ENCODE measurements at regions not wholly inside any gene's neighbourhood (a gene's known extent, or its start where the extent isn't known, plus 50 kb on each side); places are given as distances from the start of the nearest gene placed in this dataset.

DNA sequence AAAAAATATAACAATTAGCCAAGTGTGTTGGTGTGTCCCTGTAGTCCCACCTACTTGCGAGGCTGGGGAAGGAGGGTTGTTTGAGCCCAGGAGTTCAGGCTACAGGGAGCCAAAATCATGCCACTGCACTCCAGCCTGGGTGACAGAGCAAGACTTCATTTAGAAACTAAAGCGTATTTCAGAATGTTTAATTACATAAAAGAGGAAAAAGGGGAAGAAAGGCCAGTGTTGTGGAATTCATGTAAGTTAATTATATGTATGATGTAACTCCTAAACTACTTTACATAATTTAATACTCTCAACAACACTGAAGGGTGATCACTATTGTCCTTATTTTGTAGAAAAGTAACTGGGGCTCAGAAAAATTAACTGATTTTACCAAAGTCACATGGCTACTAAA is 67.2 kb upstream of the HOPX start:
- no peaks in the 10 kb centered on the region for H3K4me1 ChIP-seq
- ATAC-seq = no peak
- H3K4me3 ChIP-seq = no peak overlapping the region
- WGBS, 2 donors (ENCODE audit: low coverage in 1 of 2) = 75 to 88% methylated on average over 2 of the region's 2 CpGs
- TF ChIP-seq, protein P1, sequence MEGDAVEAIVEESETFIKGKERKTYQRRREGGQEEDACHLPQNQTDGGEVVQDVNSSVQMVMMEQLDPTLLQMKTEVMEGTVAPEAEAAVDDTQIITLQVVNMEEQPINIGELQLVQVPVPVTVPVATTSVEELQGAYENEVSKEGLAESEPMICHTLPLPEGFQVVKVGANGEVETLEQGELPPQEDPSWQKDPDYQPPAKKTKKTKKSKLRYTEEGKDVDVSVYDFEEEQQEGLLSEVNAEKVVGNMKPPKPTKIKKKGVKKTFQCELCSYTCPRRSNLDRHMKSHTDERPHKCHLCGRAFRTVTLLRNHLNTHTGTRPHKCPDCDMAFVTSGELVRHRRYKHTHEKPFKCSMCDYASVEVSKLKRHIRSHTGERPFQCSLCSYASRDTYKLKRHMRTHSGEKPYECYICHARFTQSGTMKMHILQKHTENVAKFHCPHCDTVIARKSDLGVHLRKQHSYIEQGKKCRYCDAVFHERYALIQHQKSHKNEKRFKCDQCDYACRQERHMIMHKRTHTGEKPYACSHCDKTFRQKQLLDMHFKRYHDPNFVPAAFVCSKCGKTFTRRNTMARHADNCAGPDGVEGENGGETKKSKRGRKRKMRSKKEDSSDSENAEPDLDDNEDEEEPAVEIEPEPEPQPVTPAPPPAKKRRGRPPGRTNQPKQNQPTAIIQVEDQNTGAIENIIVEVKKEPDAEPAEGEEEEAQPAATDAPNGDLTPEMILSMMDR (IDR thresholded peaks at IDR 0.05) = no peak
- TF ChIP-seq EP300 (IDR thresholded peaks at IDR 0.05) = no peak
- TF ChIP-seq POLR2A (IDR thresholded peaks at IDR 0.05) = no peak
- no peak for TF ChIP-seq POLR2AphosphoS5 (IDR thresholded peaks at IDR 0.05)
- H3K27ac ChIP-seq = no peak overlapping the region
- H3K27me3 ChIP-seq = no peaks in the 10 kb centered on the region
- peaks cover 0 to 5% (median 0%) of the 10 kb centered on the region in 3 donors for H3K9me3 ChIP-seq
- H3K36me3 ChIP-seq = no peaks in the 10 kb centered on the region

DNA sequence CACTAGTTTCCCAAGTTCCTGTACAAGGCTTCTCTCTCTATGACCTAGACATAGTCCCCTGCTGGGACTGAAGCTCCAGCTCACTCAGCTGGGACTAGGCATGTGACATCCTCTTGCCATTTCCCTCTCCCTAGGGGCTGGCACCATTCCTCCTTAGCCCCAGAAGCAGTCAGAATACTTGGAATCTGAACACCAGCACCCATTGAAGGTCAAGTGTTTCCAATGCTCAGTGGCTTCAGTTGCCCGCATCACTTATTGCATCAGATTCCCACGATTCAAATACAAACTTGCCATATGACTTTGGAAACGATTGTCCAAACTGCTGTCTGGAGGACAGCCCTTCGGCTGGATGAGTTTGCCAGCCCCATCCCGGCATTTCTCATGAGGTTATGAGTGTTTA is 65.5 kb upstream of the HOPX start:
- no peaks in the 10 kb centered on the region for H3K36me3 ChIP-seq
- H3K9me3 ChIP-seq = peaks cover 0 to 5% (median 0%) of the 10 kb centered on the region in 3 donors
- no peak overlapping the region for H3K27ac ChIP-seq
- ATAC-seq = no peak
- H3K4me1 ChIP-seq = no peaks in the 10 kb centered on the region
- H3K4me3 ChIP-seq = no peak overlapping the region
- whole genome bisulfite sequencing, 2 donors (ENCODE audit: low coverage in 1 of 2) = 83 to 94% methylated on average over 2 of the region's 5 CpGs
- TF ChIP-seq EP300 (IDR thresholded peaks at IDR 0.05) (no peak), POLR2AphosphoS5 (IDR thresholded peaks at IDR 0.05) (no peak), POLR2A (IDR thresholded peaks at IDR 0.05) (no peak)
- TF ChIP-seq, protein P1 (IDR thresholded peaks at IDR 0.05) = no peak
- no peaks in the 10 kb centered on the region for H3K27me3 ChIP-seq

DNA sequence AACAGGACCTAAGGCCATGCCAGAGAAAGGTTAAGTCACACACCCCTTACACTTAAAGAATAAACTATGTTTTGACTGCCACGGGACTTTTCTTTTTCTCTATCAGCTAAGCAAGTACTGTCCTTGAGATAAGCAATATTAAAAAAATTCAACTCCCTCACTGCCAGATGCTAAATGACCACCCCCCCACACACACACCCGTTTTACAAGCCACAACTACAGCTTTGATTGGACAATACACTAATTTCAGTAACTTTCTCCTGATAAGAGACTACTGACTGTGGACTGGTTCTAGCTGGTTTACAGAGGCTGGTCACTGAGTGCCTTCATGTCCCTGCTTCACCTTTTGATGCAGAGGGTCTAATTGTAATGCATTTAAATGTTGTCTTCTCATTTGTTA is 63.9 kb upstream of the HOPX start:
- H3K27ac ChIP-seq = no peak overlapping the region
- no peaks in the 10 kb centered on the region for H3K27me3 ChIP-seq
- no peak for ATAC-seq
- TF ChIP-seq POLR2A (IDR thresholded peaks at IDR 0.05) (no peak), POLR2AphosphoS5 (IDR thresholded peaks at IDR 0.05) (no peak), EP300 (IDR thresholded peaks at IDR 0.05) (no peak)
- TF ChIP-seq, protein P1 (IDR thresholded peaks at IDR 0.05) = no peak
- no peaks in the 10 kb centered on the region for H3K4me1 ChIP-seq
- no peaks in the 10 kb centered on the region for H3K36me3 ChIP-seq
- peaks cover 0 to 5% (median 0%) of the 10 kb centered on the region in 3 donors for H3K9me3 ChIP-seq
- 49 to 82% methylated on average over 2 of the region's 2 CpGs for WGBS, 2 donors (ENCODE audit: low coverage in 1 of 2)
- H3K4me3 ChIP-seq = no peak overlapping the region

DNA sequence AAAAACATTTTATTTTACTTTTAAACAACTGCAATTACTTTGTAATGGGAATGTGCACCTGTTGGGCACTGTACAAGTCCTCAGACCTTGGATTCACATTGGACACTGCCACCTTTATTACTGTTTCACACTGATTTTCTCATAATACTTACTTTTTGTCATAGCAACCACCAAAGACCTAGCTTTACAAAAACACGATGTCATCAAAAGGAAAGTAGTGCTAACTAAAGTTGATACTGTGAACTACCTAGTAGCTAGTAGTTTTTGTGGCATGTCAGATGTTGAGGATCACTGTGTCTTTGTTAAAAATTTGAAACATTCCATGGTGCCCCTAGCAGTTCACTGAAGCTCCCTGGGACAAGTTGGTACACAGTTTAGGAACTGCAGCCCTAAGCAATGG is 62.9 kb upstream of the HOPX start:
- H3K27ac ChIP-seq = no peak overlapping the region
- ATAC-seq = no peak
- WGBS, 2 donors (ENCODE audit: low coverage in 1 of 2) = 100% methylated on average over 1 of the region's 1 CpG

DNA sequence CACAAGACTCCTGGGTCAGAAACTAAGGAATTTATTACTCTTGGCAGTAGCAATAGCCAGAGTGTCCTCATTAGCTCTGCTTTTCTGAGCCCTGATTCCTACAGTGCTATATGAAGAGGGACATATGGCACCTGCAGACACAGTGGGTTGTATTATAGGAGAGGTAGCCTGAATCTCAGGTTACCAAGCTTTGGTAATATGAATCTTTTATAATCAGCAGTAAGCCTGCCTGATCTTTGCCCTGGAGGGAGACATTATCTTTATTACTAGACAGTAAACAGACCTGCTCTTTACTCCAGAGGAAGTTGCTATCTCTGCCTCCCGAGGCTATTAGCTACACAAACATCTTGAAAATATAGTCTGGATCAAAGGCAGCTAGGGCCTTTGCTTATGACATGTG is 62.5 kb upstream of the HOPX start:
- Histone ChIP-seq H3K4me1 (no peaks in the 10 kb centered on the region), H3K36me3 (no peaks in the 10 kb centered on the region), H3K27ac (no peak overlapping the region), H3K9me3 (no peaks in the 10 kb centered on the region), H3K4me3 (no peak overlapping the region), H3K27me3 (no peaks in the 10 kb centered on the region)
- ATAC-seq = no peak
- TF ChIP-seq POLR2AphosphoS5 (IDR thresholded peaks at IDR 0.05) (no peak), POLR2A (IDR thresholded peaks at IDR 0.05) (no peak), EP300 (IDR thresholded peaks at IDR 0.05) (no peak)
- TF ChIP-seq, protein P1 (IDR thresholded peaks at IDR 0.05) = no peak
- whole genome bisulfite sequencing, 2 donors (ENCODE audit: low coverage in 1 of 2) = 33% methylated on average over 1 of the region's 1 CpG

More for the DNA sequence above, 62.9 kb upstream of the HOPX start:
- H3K9me3 ChIP-seq = no peaks in the 10 kb centered on the region
- no peak overlapping the region for H3K4me3 ChIP-seq
- H3K36me3 ChIP-seq = no peaks in the 10 kb centered on the region
- TF ChIP-seq EP300 (IDR thresholded peaks at IDR 0.05) (no peak), POLR2AphosphoS5 (IDR thresholded peaks at IDR 0.05) (no peak), POLR2A (IDR thresholded peaks at IDR 0.05) (no peak)
- TF ChIP-seq, protein P1 (IDR thresholded peaks at IDR 0.05) = no peak
- H3K4me1 ChIP-seq = no peaks in the 10 kb centered on the region
- no peaks in the 10 kb centered on the region for H3K27me3 ChIP-seq

Measured in gastroesophageal sphincter (tissue), 4 donors.